GM18951 (cell line): ENCODE measurements at regions not wholly inside any gene's neighbourhood (a gene's known extent, or its start where the extent isn't known, plus 50 kb on each side); places are given as distances from the start of the nearest gene placed in this dataset.
"Not testable (repeated sequence)": the region's sequence is repeated elsewhere in the genome, so short reads cannot be mapped to it uniquely, and the experiment has no call there.

Source experiments
- POLR2A ChIP-seq: IDR thresholded peaks from 4 replicates; pipeline ENCODE4 v1.6.1; 2011; ENCODE audit warnings: mild to moderate bottlenecking; ENCODE audit not compliant: insufficient read length, insufficient read depth; ENCODE audit errors: extremely low read depth
- in situ Hi-C: fragments of 300-500 bp; cut with MboI; formaldehyde crosslinking; loops from one replicate; pipeline ENCODE4 v1.12.0; 2022; ENCODE audit warnings: low sequenced_read_pairs, mixed read lengths, inconsistent platforms; ENCODE audit not compliant: unreplicated experiment

- TF ChIP-seq POLR2A: no peak
- in situ Hi-C loops: no loop called here
Observed at GRCh38 chr1:220942278-220942677, 63.0 kb downstream of the HLX start.

- in situ Hi-C loops: not testable (repeated sequence)
Observed at GRCh38 chr1:220942914-220943313, 63.7 kb downstream of the HLX start.

GRCh38 chr1:220943319-220943996, 64.2 kb downstream of the HLX start:
- in situ Hi-C loops: no loop called here
- no peak for TF ChIP-seq POLR2A

- in situ Hi-C loops: no loop called here
- TF ChIP-seq POLR2A: no peak
Observed at GRCh38 chr1:220950576-220950975, 71.3 kb downstream of the HLX start.

- TF ChIP-seq POLR2A: no peak
- in situ Hi-C loops: no loop called here
Observed at GRCh38 chr1:220952961-220953643, 73.9 kb downstream of the HLX start.

- no peak for TF ChIP-seq POLR2A
- in situ Hi-C loops: no loop called here
Observed at GRCh38 chr1:220954321-220955075, 75.3 kb downstream of the HLX start.

GRCh38 chr1:220955116-220955515, 75.9 kb downstream of the HLX start:
- no peak for TF ChIP-seq POLR2A
- in situ Hi-C loops: no loop called here

- in situ Hi-C loops: no loop called here
- no peak for TF ChIP-seq POLR2A
Observed at GRCh38 chr1:220956501-220957232, 77.4 kb downstream of the HLX start.

GRCh38 chr1:220957233-220957605, 78.0 kb downstream of the HLX start:
- in situ Hi-C loops: no loop called here

GRCh38 chr1:220958234-220958633, 79.0 kb downstream of the HLX start:
- no peak for TF ChIP-seq POLR2A

More at GRCh38 chr1:220957233-220957605, 78.0 kb downstream of the HLX start:
- TF ChIP-seq POLR2A: no peak

GRCh38 chr1:220962031-220962751, 82.9 kb downstream of the HLX start:
- in situ Hi-C loops: no loop called here
- TF ChIP-seq POLR2A: no peak

More at GRCh38 chr1:220958234-220958633, 79.0 kb downstream of the HLX start:
- in situ Hi-C loops: no loop called here

GRCh38 chr1:220966041-220966440, 86.8 kb downstream of the HLX start:
- in situ Hi-C loops: no loop called here
- no peak for TF ChIP-seq POLR2A
